GM13976 (cell line): ENCODE measurements at regions not wholly inside any gene's neighbourhood (a gene's known extent, or its start where the extent isn't known, plus 50 kb on each side); places are given as distances from the start of the nearest gene placed in this dataset.

Source experiments
- DNase-seq: peaks from one replicate; pipeline ENCODE4 v3.0.0; 2012; ENCODE audit warnings: low spot score
- in situ Hi-C: fragments of 300-500 bp; cut with MboI; formaldehyde crosslinking; loops from one replicate; pipeline ENCODE4 v1.12.0; 2022; ENCODE audit warnings: low sequenced_read_pairs, mixed read lengths, inconsistent platforms; ENCODE audit not compliant: unreplicated experiment
- TF ChIP-seq, protein P1 (sequence below): IDR thresholded peaks from 2 replicates; pipeline ENCODE4 v1.5.1; 2012; ENCODE audit warnings: borderline replicate concordance, mild to moderate bottlenecking; ENCODE audit not compliant: insufficient read depth; ENCODE audit errors: extremely low read depth, missing control alignments, control extremely low read depth

DNA sequence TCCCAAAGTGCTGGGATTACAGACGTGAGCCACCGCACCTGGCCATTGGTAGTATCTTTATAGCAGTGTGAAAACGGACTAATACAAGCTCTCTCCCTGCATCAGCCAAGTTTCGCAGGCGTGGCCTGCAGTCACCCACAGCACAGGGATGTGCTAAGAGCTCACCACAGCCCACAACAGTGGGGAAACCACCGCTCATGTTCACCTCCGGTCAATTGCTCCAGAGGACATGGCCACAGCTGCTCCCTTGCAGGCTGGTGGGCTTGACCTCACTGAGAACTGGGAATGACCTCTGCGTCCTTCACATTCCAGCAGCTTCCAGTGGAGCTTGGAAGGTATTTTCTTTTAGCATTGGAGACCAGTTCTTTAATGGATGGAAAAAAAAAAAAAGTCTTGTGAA lies 156.4 kb downstream of the KCTD15 start:
- TF ChIP-seq, protein P1, sequence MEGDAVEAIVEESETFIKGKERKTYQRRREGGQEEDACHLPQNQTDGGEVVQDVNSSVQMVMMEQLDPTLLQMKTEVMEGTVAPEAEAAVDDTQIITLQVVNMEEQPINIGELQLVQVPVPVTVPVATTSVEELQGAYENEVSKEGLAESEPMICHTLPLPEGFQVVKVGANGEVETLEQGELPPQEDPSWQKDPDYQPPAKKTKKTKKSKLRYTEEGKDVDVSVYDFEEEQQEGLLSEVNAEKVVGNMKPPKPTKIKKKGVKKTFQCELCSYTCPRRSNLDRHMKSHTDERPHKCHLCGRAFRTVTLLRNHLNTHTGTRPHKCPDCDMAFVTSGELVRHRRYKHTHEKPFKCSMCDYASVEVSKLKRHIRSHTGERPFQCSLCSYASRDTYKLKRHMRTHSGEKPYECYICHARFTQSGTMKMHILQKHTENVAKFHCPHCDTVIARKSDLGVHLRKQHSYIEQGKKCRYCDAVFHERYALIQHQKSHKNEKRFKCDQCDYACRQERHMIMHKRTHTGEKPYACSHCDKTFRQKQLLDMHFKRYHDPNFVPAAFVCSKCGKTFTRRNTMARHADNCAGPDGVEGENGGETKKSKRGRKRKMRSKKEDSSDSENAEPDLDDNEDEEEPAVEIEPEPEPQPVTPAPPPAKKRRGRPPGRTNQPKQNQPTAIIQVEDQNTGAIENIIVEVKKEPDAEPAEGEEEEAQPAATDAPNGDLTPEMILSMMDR = no peak
- no peak for DNase-seq
- in situ Hi-C loops = no loop called here

DNA sequence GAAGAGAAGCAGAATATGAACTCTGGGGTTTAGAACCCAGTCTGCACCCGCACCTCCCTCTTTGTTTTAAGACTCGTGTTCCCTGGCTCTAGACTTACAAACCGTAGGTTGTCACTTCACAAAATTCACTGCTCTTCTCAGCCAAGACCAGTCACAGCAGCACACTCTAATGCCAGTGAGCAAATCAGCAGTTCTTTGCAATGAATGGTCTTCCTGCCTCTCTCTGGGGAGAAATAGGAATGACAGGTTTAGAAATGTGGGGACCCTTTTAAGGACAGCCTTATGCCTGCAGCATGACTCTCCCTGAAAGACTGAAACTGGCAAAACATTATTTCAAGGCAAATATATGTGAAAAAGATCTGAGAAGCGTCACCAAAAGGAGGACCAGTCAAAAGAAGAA lies 156.9 kb downstream of the KCTD15 start:
- in situ Hi-C loops = no loop called here
- TF ChIP-seq, protein P1 = no peak

DNA sequence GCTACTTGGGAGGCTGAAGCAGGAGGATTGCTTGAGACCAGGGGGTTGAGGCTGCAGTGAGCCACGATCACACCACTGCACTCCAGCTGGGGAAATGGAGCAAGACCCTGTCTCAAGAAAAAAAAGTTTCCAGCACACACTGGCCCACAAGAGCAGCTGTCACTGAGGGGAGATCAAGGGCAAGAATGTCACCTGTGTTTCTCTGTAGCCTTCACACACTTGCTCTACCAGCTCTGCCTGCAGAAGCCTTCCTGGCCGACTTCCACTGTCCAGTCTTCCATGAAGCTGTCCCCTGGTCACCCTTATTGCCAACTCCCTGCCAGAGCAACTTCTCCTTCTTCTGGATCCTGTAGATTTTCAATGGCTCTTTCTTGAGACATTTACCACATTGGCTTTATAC lies 158.0 kb downstream of the KCTD15 start:
- in situ Hi-C loops = no loop called here
- no peak for DNase-seq
- TF ChIP-seq, protein P1 = no peak

More for the DNA sequence above, 156.9 kb downstream of the KCTD15 start:
- DNase-seq = no peak

DNA sequence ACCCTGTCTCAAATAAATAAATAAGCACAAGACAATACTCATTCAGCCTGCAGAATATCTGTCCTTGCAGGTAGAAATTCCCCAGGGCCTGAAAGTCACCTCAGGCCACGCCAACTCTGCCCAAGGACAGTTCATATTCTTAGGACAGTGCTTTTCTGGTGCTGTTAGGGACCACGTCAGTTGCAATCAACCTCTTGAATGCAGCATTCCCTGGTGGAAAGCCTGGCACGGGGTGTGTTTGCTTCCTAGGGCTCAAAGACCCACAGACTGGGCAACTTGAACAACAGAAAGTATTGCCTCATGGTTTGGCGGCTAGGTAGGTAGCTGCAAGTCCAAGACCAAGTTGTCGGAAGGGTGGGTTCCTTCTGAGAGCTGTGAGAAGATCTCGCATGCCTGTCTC lies 160.3 kb downstream of the KCTD15 start:
- no peak for DNase-seq
- TF ChIP-seq, protein P1 = no peak
- in situ Hi-C loops = no loop called here

DNA sequence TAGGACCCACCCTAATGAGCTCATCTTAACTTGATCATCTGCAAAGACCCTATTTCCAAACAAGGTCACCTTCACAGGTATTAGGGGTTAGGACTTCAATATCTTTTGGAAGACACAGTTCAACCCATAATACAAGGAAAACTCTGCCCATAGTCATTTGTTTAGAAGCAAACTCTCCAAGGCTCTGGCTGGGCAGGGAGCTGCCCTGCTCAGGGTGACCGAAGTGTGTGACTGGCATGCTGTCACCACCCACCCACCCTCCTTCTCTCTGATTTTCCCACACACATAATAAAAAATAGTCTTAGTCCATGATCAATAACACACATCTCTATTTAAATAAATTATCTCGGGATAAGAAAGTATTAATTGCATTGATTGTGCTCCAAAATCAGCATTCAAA lies 161.1 kb downstream of the KCTD15 start:
- in situ Hi-C loops = no loop called here
- no peak for DNase-seq
- TF ChIP-seq, protein P1 = no peak

DNA sequence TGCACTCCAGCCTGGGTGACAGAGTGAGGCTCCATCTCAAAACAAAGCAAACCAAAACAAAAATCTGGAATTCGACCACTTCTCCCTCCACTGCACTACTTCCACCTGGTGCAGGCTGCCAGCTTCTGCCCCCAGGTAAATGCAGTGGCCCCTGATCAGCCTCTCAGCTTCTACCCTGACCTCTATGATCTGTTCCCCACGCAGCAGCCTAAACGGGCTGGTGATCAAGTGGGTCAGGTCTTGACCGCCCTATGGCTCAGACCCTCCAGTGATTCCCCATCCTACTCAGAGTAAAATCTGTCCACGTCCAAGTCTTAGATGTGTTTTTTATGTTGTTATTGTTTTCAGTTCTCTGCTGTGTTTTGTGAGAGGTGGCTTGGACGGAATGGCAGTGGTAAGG lies 163.9 kb downstream of the KCTD15 start:
- in situ Hi-C loops = no loop called here
- no peak for DNase-seq
- TF ChIP-seq, protein P1 = no peak

DNA sequence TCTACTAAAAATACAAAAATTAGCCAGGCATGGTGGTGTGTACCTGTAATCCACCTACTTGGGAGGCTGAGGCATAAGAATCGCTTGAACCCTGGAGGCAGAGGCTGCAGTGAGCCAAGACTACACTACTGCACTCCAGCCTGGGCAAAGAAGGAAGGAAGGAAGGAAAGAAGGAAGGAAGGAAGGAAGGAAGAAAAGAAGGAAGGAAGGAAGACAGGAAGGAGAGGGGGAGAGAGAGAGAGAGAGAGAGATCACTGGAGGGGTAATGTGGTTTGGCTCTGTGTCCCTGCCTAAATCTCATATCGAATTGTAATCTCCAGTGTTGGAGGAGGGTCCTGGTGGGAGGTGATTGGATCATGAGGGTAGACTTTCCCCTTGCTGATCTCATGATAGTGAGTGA lies 165.5 kb downstream of the KCTD15 start:
- DNase-seq = no peak
- in situ Hi-C loops = no loop called here
- TF ChIP-seq, protein P1 = no peak
